ENCODE measurements at regions not wholly inside any gene's neighbourhood (a gene's known extent, or its start where the extent isn't known, plus 50 kb on each side); places are given as distances from the start of the nearest gene placed in this dataset.

GRCh38 chr2:188881434-188881833, 92.7 kb upstream of the COL3A1 start:
- H3K9ac ChIP-seq (ENCODE audit: insufficient read depth, low read length) = no peak overlapping the region
- H3K4me2 ChIP-seq (ENCODE audit: extremely low read depth, insufficient read depth, low read length) = no peak overlapping the region
- H3K9me3 ChIP-seq (ENCODE audit: control insufficient read depth, insufficient read depth, low read depth, low read length) = no peaks in the 10 kb centered on the region
- no peaks in the 10 kb centered on the region for H3K79me2 ChIP-seq (ENCODE audit: control insufficient read depth, insufficient read depth, low read length)
- H3K27ac ChIP-seq (ENCODE audit: insufficient read depth, low read length) = no peak overlapping the region
- H3K27me3 ChIP-seq (ENCODE audit: control insufficient read depth, insufficient read depth, low read length) = no peaks in the 10 kb centered on the region
- H2AFZ ChIP-seq (ENCODE audit: low read length) = no peak overlapping the region
- TF ChIP-seq EZH2 (IDR thresholded peaks at IDR 0.05; ENCODE audit: low read length, missing control alignments) (no peak), CTCF (conservative IDR thresholded peaks at IDR 0.05 in 1 of 2, IDR thresholded peaks at IDR 0.05 in 1 of 2; ENCODE audit: low read depth in 1 of 2, low read length in 2 of 2) (no peak)
- no peak for DNase-seq (ENCODE audit: low read depth in 2 of 2)
- H3K36me3 ChIP-seq (ENCODE audit: control insufficient read depth, insufficient read depth, low read length) = no peaks in the 10 kb centered on the region
- H4K20me1 ChIP-seq (ENCODE audit: control insufficient read depth, extremely low read depth, insufficient read depth, low read length) = no peaks in the 10 kb centered on the region
- peaks cover 3% of the 10 kb centered on the region for H3K4me1 ChIP-seq (ENCODE audit: control insufficient read depth, extremely low read depth, insufficient read depth, low read length)
- no peak overlapping the region for H3K4me3 ChIP-seq (replicated peaks in 1 of 4; ENCODE audit: control extremely low read depth in 1 of 4, insufficient read depth in 1 of 4, low read depth in 3 of 4, low read length in 4 of 4)

GRCh38 chr2:188884046-188884445, 90.1 kb upstream of the COL3A1 start:
- Histone ChIP-seq H3K4me3 (replicated peaks in 1 of 4; ENCODE audit: control extremely low read depth in 1 of 4, insufficient read depth in 1 of 4, low read depth in 3 of 4, low read length in 4 of 4) (no peak overlapping the region), H3K4me1 (ENCODE audit: control insufficient read depth, extremely low read depth, insufficient read depth, low read length) (peaks cover 3% of the 10 kb centered on the region), H3K27ac (ENCODE audit: insufficient read depth, low read length) (no peak overlapping the region), H3K9me3 (ENCODE audit: control insufficient read depth, insufficient read depth, low read depth, low read length) (no peaks in the 10 kb centered on the region), H3K79me2 (ENCODE audit: control insufficient read depth, insufficient read depth, low read length) (no peaks in the 10 kb centered on the region), H3K9ac (ENCODE audit: insufficient read depth, low read length) (no peak overlapping the region), H2AFZ (ENCODE audit: low read length) (peak overlapping the region; percentile 5), H3K27me3 (ENCODE audit: control insufficient read depth, insufficient read depth, low read length) (no peaks in the 10 kb centered on the region), H4K20me1 (ENCODE audit: control insufficient read depth, extremely low read depth, insufficient read depth, low read length) (no peaks in the 10 kb centered on the region), H3K4me2 (ENCODE audit: extremely low read depth, insufficient read depth, low read length) (peak overlapping the region; percentile 38), H3K36me3 (ENCODE audit: control insufficient read depth, insufficient read depth, low read length) (no peaks in the 10 kb centered on the region)
- peak; percentile 75 to 89 for DNase-seq (ENCODE audit: low read depth in 2 of 2)
- TF ChIP-seq CTCF (conservative IDR thresholded peaks at IDR 0.05 in 1 of 2, IDR thresholded peaks at IDR 0.05 in 1 of 2; ENCODE audit: low read depth in 1 of 2, low read length in 2 of 2) = no peak
- no peak for TF ChIP-seq EZH2 (IDR thresholded peaks at IDR 0.05; ENCODE audit: low read length, missing control alignments)

GRCh38 chr2:188884517-188884916, 89.7 kb upstream of the COL3A1 start:
- TF ChIP-seq EZH2 (IDR thresholded peaks at IDR 0.05; ENCODE audit: low read length, missing control alignments) = no peak
- no peaks in the 10 kb centered on the region for H3K9me3 ChIP-seq (ENCODE audit: control insufficient read depth, insufficient read depth, low read depth, low read length)

More at GRCh38 chr2:188884517-188884916, 89.7 kb upstream of the COL3A1 start:
- Histone ChIP-seq H4K20me1 (ENCODE audit: control insufficient read depth, extremely low read depth, insufficient read depth, low read length) (no peaks in the 10 kb centered on the region), H3K36me3 (ENCODE audit: control insufficient read depth, insufficient read depth, low read length) (no peaks in the 10 kb centered on the region), H3K79me2 (ENCODE audit: control insufficient read depth, insufficient read depth, low read length) (no peaks in the 10 kb centered on the region), H3K4me2 (ENCODE audit: extremely low read depth, insufficient read depth, low read length) (peak overlapping the region; percentile 38), H3K4me1 (ENCODE audit: control insufficient read depth, extremely low read depth, insufficient read depth, low read length) (peaks cover 3% of the 10 kb centered on the region), H3K4me3 (replicated peaks in 1 of 4; ENCODE audit: control extremely low read depth in 1 of 4, insufficient read depth in 1 of 4, low read depth in 3 of 4, low read length in 4 of 4) (no peak overlapping the region), H3K9ac (ENCODE audit: insufficient read depth, low read length) (no peak overlapping the region), H2AFZ (ENCODE audit: low read length) (no peak overlapping the region), H3K27ac (ENCODE audit: insufficient read depth, low read length) (no peak overlapping the region), H3K27me3 (ENCODE audit: control insufficient read depth, insufficient read depth, low read length) (no peaks in the 10 kb centered on the region)
- peak in 1 of 2 donors; percentile 80 for DNase-seq (ENCODE audit: low read depth in 2 of 2)
